ENCODE measurements at regions not wholly inside any gene's neighbourhood (a gene's known extent, or its start where the extent isn't known, plus 50 kb on each side); places are given as distances from the start of the nearest gene placed in this dataset.

DNA sequence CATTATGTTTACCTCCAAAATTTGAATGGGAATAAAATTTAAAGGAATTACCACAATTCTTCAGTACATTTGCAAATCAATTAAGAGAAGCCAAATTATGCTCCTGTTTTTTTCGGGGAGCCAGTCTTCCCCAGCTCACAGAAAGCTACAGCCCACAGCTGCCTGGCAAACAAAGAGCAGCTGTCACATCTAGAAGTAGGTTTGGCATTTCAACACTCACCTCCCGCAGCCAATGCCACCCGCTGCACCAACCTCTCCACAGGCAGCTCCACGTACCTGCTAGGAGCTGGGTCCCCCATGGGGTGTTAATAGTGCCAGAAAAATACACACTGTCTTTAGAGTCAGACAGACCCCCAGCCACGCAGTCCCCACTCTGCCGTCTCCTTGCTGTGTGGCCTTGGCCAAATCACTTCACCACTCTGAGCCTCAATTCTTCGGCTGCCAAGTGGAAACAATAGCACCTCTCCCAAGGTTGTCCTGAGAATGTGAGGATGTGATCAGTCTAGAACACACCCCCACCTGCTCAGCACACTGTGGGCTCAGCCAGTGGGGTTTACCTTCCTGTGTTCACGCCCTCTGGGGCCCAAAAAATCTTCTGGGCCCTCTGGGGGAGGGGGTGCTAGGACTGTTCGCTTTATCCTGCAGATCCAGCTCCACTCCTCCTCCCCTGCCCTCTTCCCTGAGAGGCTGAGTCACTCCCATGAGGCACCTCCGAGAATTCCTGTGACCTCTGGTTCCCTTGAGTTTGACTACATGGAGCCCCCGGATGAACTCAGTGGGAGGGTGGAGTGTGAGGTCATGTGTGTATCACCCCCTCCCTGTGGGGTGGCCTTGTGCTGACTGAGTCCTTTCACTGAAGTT is 204.3 kb upstream of the GRIK3 start:
- no peak overlapping the region; the same call in 1 of the 2 replicates for H3K4me2 ChIP-seq
- no peak overlapping the region for H3K4me3 ChIP-seq
- Mint-ChIP-seq H3K4me1 (peaks cover 72% of the 10 kb centered on the region), H3K4me3 (no peak overlapping the region), H3K27ac (no peak overlapping the region; the same call in 1 of the 2 replicates), H3K36me3 (ENCODE audit: low read depth) (no peaks in the 10 kb centered on the region), H3K27me3 (ENCODE audit: insufficient read depth, low read depth, poor library complexity) (peaks cover 19% of the 10 kb centered on the region), H3K9me3 (no peaks in the 10 kb centered on the region)
- H3K27ac ChIP-seq (ENCODE audit: low read depth), result 0 out of 2 replicates have a peak overlapping the region, but pooled peaks have one; percentile 19
- H3K27me3 ChIP-seq (ENCODE audit: insufficient read depth), result no peaks in the 10 kb centered on the region
- no peak overlapping the region; the same call in 1 of the 2 replicates for H2AFZ ChIP-seq
- no peaks in the 10 kb centered on the region for H3K36me3 ChIP-seq (ENCODE audit: insufficient read depth)
- H4K20me1 ChIP-seq (replicated peaks; ENCODE audit: insufficient read depth), result no peaks in the 10 kb centered on the region
- no peaks in the 10 kb centered on the region for H3F3A ChIP-seq (replicated peaks; ENCODE audit: low read depth)
- peaks cover 52% of the 10 kb centered on the region for H3K4me1 ChIP-seq (ENCODE audit: insufficient read depth)
- TF ChIP-seq, protein P1, sequence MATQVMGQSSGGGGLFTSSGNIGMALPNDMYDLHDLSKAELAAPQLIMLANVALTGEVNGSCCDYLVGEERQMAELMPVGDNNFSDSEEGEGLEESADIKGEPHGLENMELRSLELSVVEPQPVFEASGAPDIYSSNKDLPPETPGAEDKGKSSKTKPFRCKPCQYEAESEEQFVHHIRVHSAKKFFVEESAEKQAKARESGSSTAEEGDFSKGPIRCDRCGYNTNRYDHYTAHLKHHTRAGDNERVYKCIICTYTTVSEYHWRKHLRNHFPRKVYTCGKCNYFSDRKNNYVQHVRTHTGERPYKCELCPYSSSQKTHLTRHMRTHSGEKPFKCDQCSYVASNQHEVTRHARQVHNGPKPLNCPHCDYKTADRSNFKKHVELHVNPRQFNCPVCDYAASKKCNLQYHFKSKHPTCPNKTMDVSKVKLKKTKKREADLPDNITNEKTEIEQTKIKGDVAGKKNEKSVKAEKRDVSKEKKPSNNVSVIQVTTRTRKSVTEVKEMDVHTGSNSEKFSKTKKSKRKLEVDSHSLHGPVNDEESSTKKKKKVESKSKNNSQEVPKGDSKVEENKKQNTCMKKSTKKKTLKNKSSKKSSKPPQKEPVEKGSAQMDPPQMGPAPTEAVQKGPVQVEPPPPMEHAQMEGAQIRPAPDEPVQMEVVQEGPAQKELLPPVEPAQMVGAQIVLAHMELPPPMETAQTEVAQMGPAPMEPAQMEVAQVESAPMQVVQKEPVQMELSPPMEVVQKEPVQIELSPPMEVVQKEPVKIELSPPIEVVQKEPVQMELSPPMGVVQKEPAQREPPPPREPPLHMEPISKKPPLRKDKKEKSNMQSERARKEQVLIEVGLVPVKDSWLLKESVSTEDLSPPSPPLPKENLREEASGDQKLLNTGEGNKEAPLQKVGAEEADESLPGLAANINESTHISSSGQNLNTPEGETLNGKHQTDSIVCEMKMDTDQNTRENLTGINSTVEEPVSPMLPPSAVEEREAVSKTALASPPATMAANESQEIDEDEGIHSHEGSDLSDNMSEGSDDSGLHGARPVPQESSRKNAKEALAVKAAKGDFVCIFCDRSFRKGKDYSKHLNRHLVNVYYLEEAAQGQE (IDR thresholded peaks at IDR 0.05; ENCODE audit: unreplicated experiment), result no peak
- TF ChIP-seq, protein P2, sequence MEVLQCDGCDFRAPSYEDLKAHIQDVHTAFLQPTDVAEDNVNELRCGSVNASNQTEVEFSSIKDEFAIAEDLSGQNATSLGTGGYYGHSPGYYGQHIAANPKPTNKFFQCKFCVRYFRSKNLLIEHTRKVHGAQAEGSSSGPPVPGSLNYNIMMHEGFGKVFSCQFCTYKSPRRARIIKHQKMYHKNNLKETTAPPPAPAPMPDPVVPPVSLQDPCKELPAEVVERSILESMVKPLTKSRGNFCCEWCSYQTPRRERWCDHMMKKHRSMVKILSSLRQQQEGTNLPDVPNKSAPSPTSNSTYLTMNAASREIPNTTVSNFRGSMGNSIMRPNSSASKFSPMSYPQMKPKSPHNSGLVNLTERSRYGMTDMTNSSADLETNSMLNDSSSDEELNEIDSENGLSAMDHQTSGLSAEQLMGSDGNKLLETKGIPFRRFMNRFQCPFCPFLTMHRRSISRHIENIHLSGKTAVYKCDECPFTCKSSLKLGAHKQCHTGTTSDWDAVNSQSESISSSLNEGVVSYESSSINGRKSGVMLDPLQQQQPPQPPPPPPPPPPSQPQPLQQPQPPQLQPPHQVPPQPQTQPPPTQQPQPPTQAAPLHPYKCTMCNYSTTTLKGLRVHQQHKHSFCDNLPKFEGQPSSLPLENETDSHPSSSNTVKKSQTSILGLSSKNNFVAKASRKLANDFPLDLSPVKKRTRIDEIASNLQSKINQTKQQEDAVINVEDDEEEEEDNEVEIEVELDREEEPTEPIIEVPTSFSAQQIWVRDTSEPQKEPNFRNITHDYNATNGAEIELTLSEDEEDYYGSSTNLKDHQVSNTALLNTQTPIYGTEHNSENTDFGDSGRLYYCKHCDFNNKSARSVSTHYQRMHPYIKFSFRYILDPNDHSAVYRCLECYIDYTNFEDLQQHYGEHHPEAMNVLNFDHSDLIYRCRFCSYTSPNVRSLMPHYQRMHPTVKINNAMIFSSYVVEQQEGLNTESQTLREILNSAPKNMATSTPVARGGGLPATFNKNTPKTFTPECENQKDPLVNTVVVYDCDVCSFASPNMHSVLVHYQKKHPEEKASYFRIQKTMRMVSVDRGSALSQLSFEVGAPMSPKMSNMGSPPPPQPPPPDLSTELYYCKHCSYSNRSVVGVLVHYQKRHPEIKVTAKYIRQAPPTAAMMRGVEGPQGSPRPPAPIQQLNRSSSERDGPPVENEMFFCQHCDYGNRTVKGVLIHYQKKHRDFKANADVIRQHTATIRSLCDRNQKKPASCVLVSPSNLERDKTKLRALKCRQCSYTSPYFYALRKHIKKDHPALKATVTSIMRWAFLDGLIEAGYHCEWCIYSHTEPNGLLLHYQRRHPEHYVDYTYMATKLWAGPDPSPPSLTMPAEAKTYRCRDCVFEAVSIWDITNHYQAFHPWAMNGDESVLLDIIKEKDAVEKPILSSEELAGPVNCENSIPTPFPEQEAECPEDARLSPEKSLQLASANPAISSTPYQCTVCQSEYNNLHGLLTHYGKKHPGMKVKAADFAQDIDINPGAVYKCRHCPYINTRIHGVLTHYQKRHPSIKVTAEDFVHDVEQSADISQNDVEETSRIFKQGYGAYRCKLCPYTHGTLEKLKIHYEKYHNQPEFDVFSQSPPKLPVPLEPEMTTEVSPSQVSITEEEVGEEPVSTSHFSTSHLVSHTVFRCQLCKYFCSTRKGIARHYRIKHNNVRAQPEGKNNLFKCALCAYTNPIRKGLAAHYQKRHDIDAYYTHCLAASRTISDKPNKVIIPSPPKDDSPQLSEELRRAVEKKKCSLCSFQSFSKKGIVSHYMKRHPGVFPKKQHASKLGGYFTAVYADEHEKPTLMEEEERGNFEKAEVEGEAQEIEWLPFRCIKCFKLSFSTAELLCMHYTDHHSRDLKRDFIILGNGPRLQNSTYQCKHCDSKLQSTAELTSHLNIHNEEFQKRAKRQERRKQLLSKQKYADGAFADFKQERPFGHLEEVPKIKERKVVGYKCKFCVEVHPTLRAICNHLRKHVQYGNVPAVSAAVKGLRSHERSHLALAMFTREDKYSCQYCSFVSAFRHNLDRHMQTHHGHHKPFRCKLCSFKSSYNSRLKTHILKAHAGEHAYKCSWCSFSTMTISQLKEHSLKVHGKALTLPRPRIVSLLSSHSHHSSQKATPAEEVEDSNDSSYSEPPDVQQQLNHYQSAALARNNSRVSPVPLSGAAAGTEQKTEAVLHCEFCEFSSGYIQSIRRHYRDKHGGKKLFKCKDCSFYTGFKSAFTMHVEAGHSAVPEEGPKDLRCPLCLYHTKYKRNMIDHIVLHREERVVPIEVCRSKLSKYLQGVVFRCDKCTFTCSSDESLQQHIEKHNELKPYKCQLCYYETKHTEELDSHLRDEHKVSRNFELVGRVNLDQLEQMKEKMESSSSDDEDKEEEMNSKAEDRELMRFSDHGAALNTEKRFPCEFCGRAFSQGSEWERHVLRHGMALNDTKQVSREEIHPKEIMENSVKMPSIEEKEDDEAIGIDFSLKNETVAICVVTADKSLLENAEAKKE (CRISPR knock-in tag; IDR thresholded peaks at IDR 0.05), result no peak
- no peak for TF ChIP-seq NANOG (IDR thresholded peaks at IDR 0.05; ENCODE audit: borderline replicate concordance)
- TF ChIP-seq, protein P3, sequence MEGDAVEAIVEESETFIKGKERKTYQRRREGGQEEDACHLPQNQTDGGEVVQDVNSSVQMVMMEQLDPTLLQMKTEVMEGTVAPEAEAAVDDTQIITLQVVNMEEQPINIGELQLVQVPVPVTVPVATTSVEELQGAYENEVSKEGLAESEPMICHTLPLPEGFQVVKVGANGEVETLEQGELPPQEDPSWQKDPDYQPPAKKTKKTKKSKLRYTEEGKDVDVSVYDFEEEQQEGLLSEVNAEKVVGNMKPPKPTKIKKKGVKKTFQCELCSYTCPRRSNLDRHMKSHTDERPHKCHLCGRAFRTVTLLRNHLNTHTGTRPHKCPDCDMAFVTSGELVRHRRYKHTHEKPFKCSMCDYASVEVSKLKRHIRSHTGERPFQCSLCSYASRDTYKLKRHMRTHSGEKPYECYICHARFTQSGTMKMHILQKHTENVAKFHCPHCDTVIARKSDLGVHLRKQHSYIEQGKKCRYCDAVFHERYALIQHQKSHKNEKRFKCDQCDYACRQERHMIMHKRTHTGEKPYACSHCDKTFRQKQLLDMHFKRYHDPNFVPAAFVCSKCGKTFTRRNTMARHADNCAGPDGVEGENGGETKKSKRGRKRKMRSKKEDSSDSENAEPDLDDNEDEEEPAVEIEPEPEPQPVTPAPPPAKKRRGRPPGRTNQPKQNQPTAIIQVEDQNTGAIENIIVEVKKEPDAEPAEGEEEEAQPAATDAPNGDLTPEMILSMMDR (conservative IDR thresholded peaks at IDR 0.05; ENCODE audit: low read depth in 2 of 2), result no peak
- no peak for TF ChIP-seq STAT1 (IDR thresholded peaks at IDR 0.05; ENCODE audit: unreplicated experiment)
- no peak for TF ChIP-seq ZNF331 (CRISPR knock-in tag; IDR thresholded peaks at IDR 0.05; ENCODE audit: low read depth)
- no peak for TF ChIP-seq JUNB (IDR thresholded peaks at IDR 0.05; ENCODE audit: unreplicated experiment)
- no peak for TF ChIP-seq POLR2AphosphoS5 (IDR thresholded peaks at IDR 0.05; ENCODE audit: low read depth)
- TF ChIP-seq, protein P4, sequence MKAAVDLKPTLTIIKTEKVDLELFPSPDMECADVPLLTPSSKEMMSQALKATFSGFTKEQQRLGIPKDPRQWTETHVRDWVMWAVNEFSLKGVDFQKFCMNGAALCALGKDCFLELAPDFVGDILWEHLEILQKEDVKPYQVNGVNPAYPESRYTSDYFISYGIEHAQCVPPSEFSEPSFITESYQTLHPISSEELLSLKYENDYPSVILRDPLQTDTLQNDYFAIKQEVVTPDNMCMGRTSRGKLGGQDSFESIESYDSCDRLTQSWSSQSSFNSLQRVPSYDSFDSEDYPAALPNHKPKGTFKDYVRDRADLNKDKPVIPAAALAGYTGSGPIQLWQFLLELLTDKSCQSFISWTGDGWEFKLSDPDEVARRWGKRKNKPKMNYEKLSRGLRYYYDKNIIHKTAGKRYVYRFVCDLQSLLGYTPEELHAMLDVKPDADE (IDR thresholded peaks at IDR 0.05), result no peak
- TF ChIP-seq CREB1 (CRISPR knock-in tag; IDR thresholded peaks at IDR 0.05; ENCODE audit: low read depth), result no peak
- no peak for TF ChIP-seq EZH2 (IDR thresholded peaks at IDR 0.05; ENCODE audit: low read depth, unreplicated experiment)
- TF ChIP-seq EZH2phosphoT487 (IDR thresholded peaks at IDR 0.05; ENCODE audit: unreplicated experiment), result no peak
- ATAC-seq, result no peak
- H3K79me2 ChIP-seq (replicated peaks; ENCODE audit: insufficient read depth), result no peaks in the 10 kb centered on the region
- H3K9me2 ChIP-seq (ENCODE audit: insufficient read depth), result no peaks in the 10 kb centered on the region
- DNase-seq (ENCODE audit: low spot score), result no peak
